CD4-positive, alpha-beta T cell treated with Interferon gamma for 1 hour (primary cell): ENCODE measurements at regions not wholly inside any gene's neighbourhood (a gene's known extent, or its start where the extent isn't known, plus 50 kb on each side); places are given as distances from the start of the nearest gene placed in this dataset.

Experiments
- DNase-seq: peaks from one replicate; pipeline ENCODE4 v3.0.0-alpha.2; 2020

- no peak for DNase-seq
These were observed 119.2 kb downstream of the ANKRD60 start for GRCh38 chr20:58109126-58109880.

GRCh38 chr20:58107533-58107932, 120.9 kb downstream of the ANKRD60 start:
- DNase-seq, result no peak

- no peak for DNase-seq
These were observed 122.2 kb downstream of the ANKRD60 start for GRCh38 chr20:58106143-58106750.

GRCh38 chr20:58103961-58104360, 124.5 kb downstream of the ANKRD60 start:
- DNase-seq, result no peak

GRCh38 chr20:58103517-58103904, 124.9 kb downstream of the ANKRD60 start:
- no peak for DNase-seq

GRCh38 chr20:58102744-58103516, 125.5 kb downstream of the ANKRD60 start:
- no peak for DNase-seq

- no peak for DNase-seq
These were observed 126.2 kb downstream of the ANKRD60 start for GRCh38 chr20:58102261-58102660.

GRCh38 chr20:58100731-58101356, 127.6 kb downstream of the ANKRD60 start:
- DNase-seq, result no peak

- DNase-seq, result no peak
These were observed 128.3 kb downstream of the ANKRD60 start for GRCh38 chr20:58099956-58100730.

- DNase-seq, result no peak
These were observed 129.0 kb downstream of the ANKRD60 start for GRCh38 chr20:58099291-58099935.

- DNase-seq, result no peak
These were observed 129.9 kb downstream of the ANKRD60 start for GRCh38 chr20:58098571-58098970.

GRCh38 chr20:58097943-58098342, 130.5 kb downstream of the ANKRD60 start:
- no peak for DNase-seq

GRCh38 chr20:58097429-58097828, 131.0 kb downstream of the ANKRD60 start:
- DNase-seq, result no peak

- no peak for DNase-seq
These were observed 131.5 kb downstream of the ANKRD60 start for GRCh38 chr20:58096880-58097423.

GRCh38 chr20:58094698-58095097, 133.8 kb downstream of the ANKRD60 start:
- no peak for DNase-seq

GRCh38 chr20:58094160-58094559, 134.3 kb downstream of the ANKRD60 start:
- DNase-seq, result no peak

GRCh38 chr20:58092871-58093270, 135.6 kb downstream of the ANKRD60 start:
- DNase-seq, result no peak

GRCh38 chr20:58092353-58092752, 136.1 kb downstream of the ANKRD60 start:
- no peak for DNase-seq

- DNase-seq, result no peak
These were observed 136.6 kb downstream of the ANKRD60 start for GRCh38 chr20:58091810-58092209.

- DNase-seq, result no peak
These were observed 138.3 kb downstream of the ANKRD60 start for GRCh38 chr20:58090161-58090560.

GRCh38 chr20:58088625-58089024, 139.8 kb downstream of the ANKRD60 start:
- DNase-seq, result no peak

GRCh38 chr20:58088105-58088504, 140.3 kb downstream of the ANKRD60 start:
- DNase-seq, result no peak
